Mammary epithelial cell (primary cell): ENCODE measurements at regions not wholly inside any gene's neighbourhood (a gene's known extent, or its start where the extent isn't known, plus 50 kb on each side); places are given as distances from the start of the nearest gene placed in this dataset.
"Not testable (repeated sequence)": the region's sequence is repeated elsewhere in the genome, so short reads cannot be mapped to it uniquely, and the experiment has no call there.

Experiments used
- EZH2 ChIP-seq: IDR thresholded peaks from 2 replicates; pipeline ENCODE4 v1.6.1; 2012; ENCODE audit warnings: low read length, inconsistent platforms, borderline replicate concordance
- TF ChIP-seq, protein P1 (sequence below), 2 donors: IDR thresholded peaks in 1 of 2; conservative IDR thresholded peaks in 1 of 2; 2 replicates each; pipeline ENCODE4 v1.5.1; 2011 to 2012; ENCODE audit warnings: inconsistent platforms in 2 of 2, low read length in 2 of 2, mild to moderate bottlenecking in 2 of 2, control low read depth in 1 of 2, low read depth in 1 of 2; ENCODE audit not compliant: insufficient read depth in 1 of 2; ENCODE audit errors: extremely low read depth in 1 of 2

DNA sequence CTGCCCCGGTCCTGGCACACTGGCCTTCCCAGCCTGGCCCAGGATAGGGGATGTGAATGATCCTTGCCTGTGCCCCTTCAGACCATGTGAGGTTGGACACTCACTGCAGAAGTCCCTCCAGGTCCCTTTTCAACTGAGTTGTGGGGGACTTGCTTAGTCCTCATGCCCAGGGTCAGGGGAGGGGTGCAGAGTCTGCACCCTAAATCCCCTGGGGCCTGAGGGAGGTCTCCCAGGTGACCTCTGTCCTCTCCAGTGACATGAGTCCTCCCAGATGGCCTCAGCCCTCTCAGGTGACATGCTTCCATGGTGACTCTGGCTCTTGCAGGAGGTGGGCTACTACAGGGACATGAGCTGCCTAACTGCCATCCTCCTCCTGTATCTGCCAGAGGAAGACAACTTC lies 775.1 kb downstream of the SPATA31A1 start:
- TF ChIP-seq, protein P1, sequence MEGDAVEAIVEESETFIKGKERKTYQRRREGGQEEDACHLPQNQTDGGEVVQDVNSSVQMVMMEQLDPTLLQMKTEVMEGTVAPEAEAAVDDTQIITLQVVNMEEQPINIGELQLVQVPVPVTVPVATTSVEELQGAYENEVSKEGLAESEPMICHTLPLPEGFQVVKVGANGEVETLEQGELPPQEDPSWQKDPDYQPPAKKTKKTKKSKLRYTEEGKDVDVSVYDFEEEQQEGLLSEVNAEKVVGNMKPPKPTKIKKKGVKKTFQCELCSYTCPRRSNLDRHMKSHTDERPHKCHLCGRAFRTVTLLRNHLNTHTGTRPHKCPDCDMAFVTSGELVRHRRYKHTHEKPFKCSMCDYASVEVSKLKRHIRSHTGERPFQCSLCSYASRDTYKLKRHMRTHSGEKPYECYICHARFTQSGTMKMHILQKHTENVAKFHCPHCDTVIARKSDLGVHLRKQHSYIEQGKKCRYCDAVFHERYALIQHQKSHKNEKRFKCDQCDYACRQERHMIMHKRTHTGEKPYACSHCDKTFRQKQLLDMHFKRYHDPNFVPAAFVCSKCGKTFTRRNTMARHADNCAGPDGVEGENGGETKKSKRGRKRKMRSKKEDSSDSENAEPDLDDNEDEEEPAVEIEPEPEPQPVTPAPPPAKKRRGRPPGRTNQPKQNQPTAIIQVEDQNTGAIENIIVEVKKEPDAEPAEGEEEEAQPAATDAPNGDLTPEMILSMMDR (conservative IDR thresholded peaks at IDR 0.05 in 1 of 2, IDR thresholded peaks at IDR 0.05 in 1 of 2; ENCODE audit: extremely low read depth in 1 of 2, insufficient read depth in 1 of 2, low read depth in 1 of 2, low read length in 2 of 2) = not testable (repeated sequence)
- not testable (repeated sequence) for TF ChIP-seq EZH2
